NB4 (cell line): ENCODE measurements at regions not wholly inside any gene's neighbourhood (a gene's known extent, or its start where the extent isn't known, plus 50 kb on each side); places are given as distances from the start of the nearest gene placed in this dataset.

ENCODE experiments used
- CTCF ChIP-seq: IDR thresholded peaks from one replicate; pipeline ENCODE4 v1.5.1; 2012; ENCODE audit warnings: low read depth, low read length
- MAX ChIP-seq: IDR thresholded peaks from 2 replicates; pipeline ENCODE4 v1.6.1; 2011; ENCODE audit warnings: low read depth, low read length
- MYC ChIP-seq: IDR thresholded peaks from 2 replicates; pipeline ENCODE4 v1.6.1; 2011; ENCODE audit warnings: low read depth, low read length
- POLR2A ChIP-seq: IDR thresholded peaks from 2 replicates; pipeline ENCODE4 v1.6.1; 2011; ENCODE audit warnings: mild to moderate bottlenecking; ENCODE audit not compliant: insufficient read length; ENCODE audit errors: extremely low read depth

- TF ChIP-seq CTCF (no peak), POLR2A (no peak), MAX (no peak), MYC (no peak)
These were observed 92.8 kb upstream of the CACNA1E start for GRCh38 chr1:181390410-181391077.
